SK-N-SH (cell line): ENCODE measurements at regions not wholly inside any gene's neighbourhood (a gene's known extent, or its start where the extent isn't known, plus 50 kb on each side); places are given as distances from the start of the nearest gene placed in this dataset.

Source experiments
- CTCF ChIA-PET: fragments of 300-600, 350-600 bp; formaldehyde crosslinking; extraction: SDS; loops from one replicate; lab custom pipeline; 2021; lab: Yijun Ruan, JAX
- POLR2A ChIA-PET: fragments of 350-600 bp; sonication (Branson Sonifier 250); formaldehyde crosslinking; extraction: SDS; loops from one replicate; lab custom pipeline; 2020; ENCODE audit warnings: antibody characterized with exemption, inconsistent platforms; lab: Yijun Ruan, JAX
- DNase-seq: peaks from one replicate; pipeline ENCODE4 v3.0.0; 2012
- H2AFZ ChIP-seq: fragments of 200-600 bp; sonication (generic); 2 replicates; pipeline ENCODE4 v1.8.1; 2016; ENCODE audit warnings: antibody characterized with exemption, mild to moderate bottlenecking, low read depth
- H3F3A ChIP-seq: fragments of 200-600 bp; sonication (generic); replicated peaks from 2 replicates; pipeline ENCODE3; 2016; ENCODE audit warnings: antibody characterized with exemption, mild to moderate bottlenecking; ENCODE audit not compliant: insufficient read depth
- H3K27ac ChIP-seq, 2 experiments: fragments of 200-500 bp in 1 of 2; fragments of 200-600 bp in 1 of 2; sonication (Bioruptor generic) in 1 of 2; sonication (generic), shearing (Covaris generic) in 1 of 2; 2 replicates each; pipeline versions ENCODE4 v1.5.1 to v1.6.1; 2014 to 2016; ENCODE audit warnings: low read depth in 2 of 2, inconsistent platforms in 1 of 2, low read length in 1 of 2, mild to moderate bottlenecking in 1 of 2, mixed read lengths in 1 of 2
- H3K27me3 ChIP-seq: fragments of 200-600 bp; sonication (generic), shearing (Covaris generic); 2 replicates; pipeline ENCODE4 v1.6.1; 2016; ENCODE audit warnings: mixed run types; ENCODE audit not compliant: insufficient read depth
- H3K36me3 ChIP-seq, 2 experiments: fragments of 200-500 bp in 1 of 2; fragments of 200-600 bp in 1 of 2; sonication (Bioruptor generic) in 1 of 2; sonication (generic) in 1 of 2; replicated peaks in 1 of 2; 2 replicates each; pipeline versions ENCODE3 to v1.5.1; 2014 to 2016; ENCODE audit warnings: low read length in 1 of 2, mild to moderate bottlenecking in 1 of 2; ENCODE audit not compliant: insufficient read depth in 2 of 2, control insufficient read depth in 1 of 2
- H3K4me1 ChIP-seq, 2 experiments: fragments of 200-500 bp in 1 of 2; fragments of 200-600 bp in 1 of 2; sonication (Bioruptor generic) in 1 of 2; sonication (generic), shearing (Covaris generic) in 1 of 2; 2 replicates each; pipeline versions ENCODE4 v1.5.1 to v1.6.1; 2014 to 2016; ENCODE audit warnings: low read depth in 1 of 2, low read length in 1 of 2, mixed run types in 1 of 2; ENCODE audit not compliant: insufficient read depth in 2 of 2, control insufficient read depth in 1 of 2
- H3K4me2 ChIP-seq: fragments of 200-600 bp; sonication (generic), shearing (Covaris generic); 2 replicates; pipeline ENCODE4 v1.6.1; 2017; ENCODE audit warnings: mixed run types
- H3K4me3 ChIP-seq, 2 experiments: fragments of 200-500 bp in 1 of 2; fragments of 200-600 bp in 1 of 2; sonication (Bioruptor generic) in 1 of 2; sonication (generic), shearing (Covaris generic) in 1 of 2; 2 replicates each; pipeline versions ENCODE4 v1.5.1 to v1.8.1; 2014 to 2016; ENCODE audit warnings: low read depth in 2 of 2, inconsistent platforms in 1 of 2, low read length in 1 of 2, mild to moderate bottlenecking in 1 of 2, mixed read lengths in 1 of 2, moderate library complexity in 1 of 2
- H3K79me2 ChIP-seq: fragments of 200-600 bp; sonication (generic); 2 replicates; pipeline ENCODE4 v1.8.1; 2017; ENCODE audit warnings: mild to moderate bottlenecking; ENCODE audit not compliant: insufficient read depth
- H3K9ac ChIP-seq: fragments of 200-600 bp; sonication (generic); 2 replicates; pipeline ENCODE4 v1.6.1; 2017; ENCODE audit warnings: mixed run types
- H3K9me2 ChIP-seq: fragments of 200-600 bp; sonication (generic); 2 replicates; pipeline ENCODE4 v1.6.1; 2017; ENCODE audit warnings: mixed run types
- H3K9me3 ChIP-seq: fragments of 200-600 bp; sonication (generic); 2 replicates; pipeline ENCODE4 v1.6.1; 2017; ENCODE audit warnings: mixed run types, mild to moderate bottlenecking, moderate library complexity
- H4K20me1 ChIP-seq: fragments of 200-600 bp; sonication (generic); 2 replicates; pipeline ENCODE4 v1.6.1; 2017; ENCODE audit warnings: mild to moderate bottlenecking, mixed run types; ENCODE audit not compliant: insufficient read depth
- CTCF ChIP-seq: fragments of 200-600 bp; sonication (generic); IDR thresholded peaks from 2 replicates; pipeline ENCODE4 v1.6.1; 2017; ENCODE audit warnings: antibody characterized with exemption, mild to moderate bottlenecking, moderate library complexity
- FOSL2 ChIP-seq: IDR thresholded peaks from 2 replicates; pipeline ENCODE4 v1.4.0; 2012; ENCODE audit warnings: low read depth, mild to moderate bottlenecking, moderate library complexity, borderline replicate concordance
- FOXM1 ChIP-seq: IDR thresholded peaks from 2 replicates; pipeline ENCODE4 v1.4.0; 2012; ENCODE audit warnings: low read depth, mild to moderate bottlenecking
- GATA2 ChIP-seq: sonication (generic); formaldehyde crosslinking; IDR thresholded peaks from 2 replicates; pipeline ENCODE4 v1.5.0; 2020; ENCODE audit warnings: mild to moderate bottlenecking, missing genetic modification reagents
- IRF3 ChIP-seq: fragments of 150-350 bp; IDR thresholded peaks from 2 replicates; pipeline ENCODE4 v1.6.1; 2016; ENCODE audit warnings: mild to moderate bottlenecking, low read depth, low read length
- JUND ChIP-seq: IDR thresholded peaks from 2 replicates; pipeline ENCODE4 v1.4.0; 2012
- NRF1 ChIP-seq: IDR thresholded peaks from 2 replicates; pipeline ENCODE4 v1.6.1; 2012; ENCODE audit warnings: low read depth, mild to moderate bottlenecking, low read length
- RAD21 ChIP-seq: IDR thresholded peaks from 2 replicates; pipeline ENCODE4 v1.6.1; 2012; ENCODE audit warnings: mild to moderate bottlenecking, low read length
- RCOR1 ChIP-seq: fragments of 150-350 bp; IDR thresholded peaks from 2 replicates; pipeline ENCODE4 v1.6.1; 2017; ENCODE audit warnings: antibody characterized with exemption, low read length
- RFX5 ChIP-seq: IDR thresholded peaks from 2 replicates; pipeline ENCODE4 v1.6.1; 2012; ENCODE audit warnings: mild to moderate bottlenecking, improper control_type of control experiment, low read length
- RXRA ChIP-seq: IDR thresholded peaks from 2 replicates; pipeline ENCODE4 v1.4.0; 2012; ENCODE audit warnings: low read depth, mild to moderate bottlenecking, borderline replicate concordance
- SIN3A ChIP-seq: IDR thresholded peaks from 2 replicates; pipeline ENCODE4 v1.6.1; 2012; ENCODE audit warnings: low read depth, mild to moderate bottlenecking, low read length, moderate library complexity, borderline replicate concordance
- TEAD4 ChIP-seq: IDR thresholded peaks from 2 replicates; pipeline ENCODE4 v1.4.0; 2012; ENCODE audit warnings: mild to moderate bottlenecking, borderline replicate concordance; ENCODE audit not compliant: insufficient read depth
- YY1 ChIP-seq: IDR thresholded peaks from 2 replicates; pipeline ENCODE4 v1.4.0; 2012; ENCODE audit warnings: low read depth, mild to moderate bottlenecking
- WGBS: methylation state at CpG from one replicate; pipeline ENCODE4 v1.1.6; 2017; ENCODE audit warnings: low lambda C conversion rate; 5-methylcytosine and 5-hydroxymethylcytosine counted together
- TF ChIP-seq, protein P1 (sequence below): IDR thresholded peaks from 2 replicates; pipeline ENCODE4 v1.6.1; 2012; ENCODE audit warnings: mild to moderate bottlenecking, low read depth, low read length, moderate library complexity
- TF ChIP-seq, protein P2 (sequence below): IDR thresholded peaks from 2 replicates; pipeline ENCODE4 v1.4.0; 2012; ENCODE audit warnings: low read depth, borderline replicate concordance

DNA sequence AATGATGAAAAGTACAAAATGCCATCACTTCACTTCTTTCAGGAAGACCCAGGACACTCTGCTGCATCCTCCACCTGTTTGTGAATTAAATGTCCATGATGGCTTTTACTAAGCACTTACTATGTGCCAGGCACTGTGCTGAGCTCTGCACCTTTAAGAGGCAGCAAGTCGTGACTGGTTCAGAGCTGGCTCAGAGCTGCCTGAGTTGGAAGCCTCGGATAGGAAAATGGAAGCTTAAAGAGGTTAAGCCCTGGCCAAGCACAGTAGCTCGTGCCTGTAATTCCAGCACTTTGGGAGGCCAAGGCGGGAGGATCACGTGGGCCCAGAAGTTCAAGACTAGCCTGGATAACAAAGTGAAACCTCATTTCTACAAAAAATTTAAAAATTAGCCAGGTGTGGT, 95.6 kb downstream of the SNX5 start (continued):
- TF ChIP-seq, protein P1, sequence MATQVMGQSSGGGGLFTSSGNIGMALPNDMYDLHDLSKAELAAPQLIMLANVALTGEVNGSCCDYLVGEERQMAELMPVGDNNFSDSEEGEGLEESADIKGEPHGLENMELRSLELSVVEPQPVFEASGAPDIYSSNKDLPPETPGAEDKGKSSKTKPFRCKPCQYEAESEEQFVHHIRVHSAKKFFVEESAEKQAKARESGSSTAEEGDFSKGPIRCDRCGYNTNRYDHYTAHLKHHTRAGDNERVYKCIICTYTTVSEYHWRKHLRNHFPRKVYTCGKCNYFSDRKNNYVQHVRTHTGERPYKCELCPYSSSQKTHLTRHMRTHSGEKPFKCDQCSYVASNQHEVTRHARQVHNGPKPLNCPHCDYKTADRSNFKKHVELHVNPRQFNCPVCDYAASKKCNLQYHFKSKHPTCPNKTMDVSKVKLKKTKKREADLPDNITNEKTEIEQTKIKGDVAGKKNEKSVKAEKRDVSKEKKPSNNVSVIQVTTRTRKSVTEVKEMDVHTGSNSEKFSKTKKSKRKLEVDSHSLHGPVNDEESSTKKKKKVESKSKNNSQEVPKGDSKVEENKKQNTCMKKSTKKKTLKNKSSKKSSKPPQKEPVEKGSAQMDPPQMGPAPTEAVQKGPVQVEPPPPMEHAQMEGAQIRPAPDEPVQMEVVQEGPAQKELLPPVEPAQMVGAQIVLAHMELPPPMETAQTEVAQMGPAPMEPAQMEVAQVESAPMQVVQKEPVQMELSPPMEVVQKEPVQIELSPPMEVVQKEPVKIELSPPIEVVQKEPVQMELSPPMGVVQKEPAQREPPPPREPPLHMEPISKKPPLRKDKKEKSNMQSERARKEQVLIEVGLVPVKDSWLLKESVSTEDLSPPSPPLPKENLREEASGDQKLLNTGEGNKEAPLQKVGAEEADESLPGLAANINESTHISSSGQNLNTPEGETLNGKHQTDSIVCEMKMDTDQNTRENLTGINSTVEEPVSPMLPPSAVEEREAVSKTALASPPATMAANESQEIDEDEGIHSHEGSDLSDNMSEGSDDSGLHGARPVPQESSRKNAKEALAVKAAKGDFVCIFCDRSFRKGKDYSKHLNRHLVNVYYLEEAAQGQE = no peak
- TF ChIP-seq FOSL2 (no peak), TEAD4 (no peak), SIN3A (no peak), GATA2 (CRISPR knock-in tag) (no peak), NRF1 (no peak), IRF3 (no peak), JUND (no peak)

GRCh38 chr20:17872434-17872833, 96.2 kb downstream of the SNX5 start:
- no peak overlapping the region for H2AFZ ChIP-seq
- ChIA-PET CTCF (no interaction called here), POLR2A (no interaction called here)

DNA sequence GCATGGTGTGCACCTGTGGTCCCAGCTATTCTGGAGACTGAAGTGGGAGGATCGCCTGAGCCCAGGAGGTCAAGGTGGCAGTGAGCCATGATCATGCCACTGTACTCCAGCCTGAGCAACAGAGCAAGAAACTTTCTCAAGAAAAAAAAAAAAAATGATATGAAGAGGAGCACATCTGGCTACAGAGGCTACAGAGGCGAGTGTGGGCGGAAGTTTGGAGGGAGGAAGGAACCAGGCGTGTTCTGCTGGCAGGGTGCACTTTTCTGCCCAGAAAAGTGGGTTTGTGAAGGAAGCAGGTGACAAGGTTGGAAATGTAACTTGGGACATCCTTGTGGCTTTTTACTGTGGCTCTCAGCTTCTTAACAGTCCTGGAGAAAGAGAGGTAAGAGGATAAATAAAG, 96.7 kb downstream of the SNX5 start:
- H3K4me3 ChIP-seq = no peak overlapping the region
- H2AFZ ChIP-seq = no peak overlapping the region
- no peaks in the 10 kb centered on the region for H3K9me2 ChIP-seq
- peaks cover 2% of the 10 kb centered on the region for H3F3A ChIP-seq
- H3K9ac ChIP-seq = no peak overlapping the region
- ChIA-PET POLR2A (no interaction called here), CTCF (no interaction called here)
- no peaks in the 10 kb centered on the region for H3K36me3 ChIP-seq
- no peaks in the 10 kb centered on the region for H4K20me1 ChIP-seq
- DNase-seq = no peak
- no peaks in the 10 kb centered on the region for H3K79me2 ChIP-seq
- peaks cover 21% of the 10 kb centered on the region for H3K27me3 ChIP-seq
- peaks cover 16 to 31% of the 10 kb centered on the region in 2 experiments for H3K4me1 ChIP-seq
- 68% methylated on average over 4 of the region's 4 CpGs for WGBS
- H3K9me3 ChIP-seq = no peaks in the 10 kb centered on the region
- H3K4me2 ChIP-seq = no peak overlapping the region
- H3K27ac ChIP-seq = no peak overlapping the region
- TF ChIP-seq, protein P1 = no peak
- TF ChIP-seq CTCF = no peak
- TF ChIP-seq RCOR1 = no peak
- TF ChIP-seq RFX5 = no peak
- no peak for TF ChIP-seq FOXM1
- TF ChIP-seq FOSL2 = no peak
- TF ChIP-seq RXRA = no peak
- TF ChIP-seq, protein P2, sequence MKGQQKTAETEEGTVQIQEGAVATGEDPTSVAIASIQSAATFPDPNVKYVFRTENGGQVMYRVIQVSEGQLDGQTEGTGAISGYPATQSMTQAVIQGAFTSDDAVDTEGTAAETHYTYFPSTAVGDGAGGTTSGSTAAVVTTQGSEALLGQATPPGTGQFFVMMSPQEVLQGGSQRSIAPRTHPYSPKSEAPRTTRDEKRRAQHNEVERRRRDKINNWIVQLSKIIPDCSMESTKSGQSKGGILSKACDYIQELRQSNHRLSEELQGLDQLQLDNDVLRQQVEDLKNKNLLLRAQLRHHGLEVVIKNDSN = no peak
- no peak for TF ChIP-seq RAD21

More at GRCh38 chr20:17872434-17872833, 96.2 kb downstream of the SNX5 start:
- H3K36me3 ChIP-seq = no peaks in the 10 kb centered on the region
- no peak for TF ChIP-seq YY1
- H3K79me2 ChIP-seq = no peaks in the 10 kb centered on the region
- no peaks in the 10 kb centered on the region for H3K9me2 ChIP-seq
- H3K27ac ChIP-seq = no peak overlapping the region
- no peak overlapping the region for H3K4me3 ChIP-seq
- H3F3A ChIP-seq = peaks cover 2% of the 10 kb centered on the region
- H3K4me1 ChIP-seq = peaks cover 16 to 31% of the 10 kb centered on the region in 2 experiments
- no peaks in the 10 kb centered on the region for H3K9me3 ChIP-seq
- peaks cover 21% of the 10 kb centered on the region for H3K27me3 ChIP-seq
- DNase-seq = no peak
- 81% methylated on average over 9 of the region's 13 CpGs for WGBS
- H4K20me1 ChIP-seq = no peaks in the 10 kb centered on the region
- no peak overlapping the region for H3K4me2 ChIP-seq
- no peak overlapping the region for H3K9ac ChIP-seq
